ENCODE measurements at regions not wholly inside any gene's neighbourhood (a gene's known extent, or its start where the extent isn't known, plus 50 kb on each side); places are given as distances from the start of the nearest gene placed in this dataset.
"Not testable (repeated sequence)": the region's sequence is repeated elsewhere in the genome, so short reads cannot be mapped to it uniquely, and the experiment has no call there.

GRCh38 chr3:22843854-22844253 lies 359.3 kb upstream of the UBE2E2 start:
- WGBS, result 83% methylated on average over 3 of the region's 3 CpGs
- no peaks in the 10 kb centered on the region for H3K27me3 ChIP-seq (ENCODE audit: control insufficient read depth, insufficient read depth)
- no peaks in the 10 kb centered on the region for H3K4me1 ChIP-seq (ENCODE audit: control insufficient read depth, insufficient read depth, low read length)
- ATAC-seq (no peak), DNase-seq (no peak)
- H3K27ac ChIP-seq (ENCODE audit: low read length), result no peak overlapping the region
- no peak overlapping the region for H3K4me3 ChIP-seq (ENCODE audit: low read length)
- intact Hi-C loops (cut with DNase I), result no loop called here
- peaks cover 2% of the 10 kb centered on the region for H3K9me3 ChIP-seq (ENCODE audit: control insufficient read depth, low read length)

GRCh38 chr3:22846566-22846965 lies 356.6 kb upstream of the UBE2E2 start:
- H3K4me3 ChIP-seq (ENCODE audit: low read length), result no peak overlapping the region
- no peaks in the 10 kb centered on the region for H3K27me3 ChIP-seq (ENCODE audit: control insufficient read depth, insufficient read depth)
- intact Hi-C loops (cut with DNase I), result no loop called here
- no peak overlapping the region for H3K27ac ChIP-seq (ENCODE audit: low read length)
- no peaks in the 10 kb centered on the region for H3K9me3 ChIP-seq (ENCODE audit: control insufficient read depth, low read length)
- ATAC-seq (no peak), DNase-seq (no peak)
- H3K4me1 ChIP-seq (ENCODE audit: control insufficient read depth, insufficient read depth, low read length), result no peaks in the 10 kb centered on the region
- WGBS, result 91% methylated on average over 5 of the region's 5 CpGs

GRCh38 chr3:22849583-22849982 lies 353.5 kb upstream of the UBE2E2 start:
- H3K27me3 ChIP-seq (ENCODE audit: control insufficient read depth, insufficient read depth); ATAC-seq; DNase-seq; H3K4me1 ChIP-seq (ENCODE audit: control insufficient read depth, insufficient read depth, low read length); H3K27ac ChIP-seq (ENCODE audit: low read length); intact Hi-C loops (cut with DNase I); H3K4me3 ChIP-seq (ENCODE audit: low read length); H3K9me3 ChIP-seq (ENCODE audit: control insufficient read depth, low read length): not testable (repeated sequence)
- 93% methylated on average over 4 of the region's 6 CpGs for WGBS

- Histone ChIP-seq H3K4me3 (ENCODE audit: low read length) (no peak overlapping the region), H3K4me1 (ENCODE audit: control insufficient read depth, insufficient read depth, low read length) (no peaks in the 10 kb centered on the region), H3K27ac (ENCODE audit: low read length) (no peak overlapping the region), H3K9me3 (ENCODE audit: control insufficient read depth, low read length) (no peaks in the 10 kb centered on the region), H3K27me3 (ENCODE audit: control insufficient read depth, insufficient read depth) (no peaks in the 10 kb centered on the region)
- WGBS, result 79% methylated on average over 3 of the region's 3 CpGs
- ATAC-seq, result no peak
- intact Hi-C loops (cut with DNase I), result no loop called here
- DNase-seq, result no peak
These were observed 346.3 kb upstream of the UBE2E2 start for GRCh38 chr3:22856811-22857210.

- no peak for DNase-seq
- no peaks in the 10 kb centered on the region for H3K27me3 ChIP-seq (ENCODE audit: control insufficient read depth, insufficient read depth)
- H3K9me3 ChIP-seq (ENCODE audit: control insufficient read depth, low read length), result no peaks in the 10 kb centered on the region
- H3K4me3 ChIP-seq (ENCODE audit: low read length), result no peak overlapping the region
- ATAC-seq, result no peak
- H3K4me1 ChIP-seq (ENCODE audit: control insufficient read depth, insufficient read depth, low read length), result no peaks in the 10 kb centered on the region
- no peak overlapping the region for H3K27ac ChIP-seq (ENCODE audit: low read length)
- intact Hi-C loops (cut with DNase I), result no loop called here
- WGBS, result 53% methylated on average over 2 of the region's 2 CpGs
These were observed 344.6 kb upstream of the UBE2E2 start for GRCh38 chr3:22858486-22858885.

- DNase-seq (no peak), ATAC-seq (no peak)
- Histone ChIP-seq H3K27ac (ENCODE audit: low read length) (no peak overlapping the region), H3K4me1 (ENCODE audit: control insufficient read depth, insufficient read depth, low read length) (no peaks in the 10 kb centered on the region), H3K27me3 (ENCODE audit: control insufficient read depth, insufficient read depth) (no peaks in the 10 kb centered on the region), H3K9me3 (ENCODE audit: control insufficient read depth, low read length) (no peaks in the 10 kb centered on the region), H3K4me3 (ENCODE audit: low read length) (no peak overlapping the region)
- intact Hi-C loops (cut with DNase I), result no loop called here
These were observed 343.5 kb upstream of the UBE2E2 start for GRCh38 chr3:22859618-22860017.

GRCh38 chr3:22861426-22861825 lies 341.7 kb upstream of the UBE2E2 start:
- 86% methylated on average over 3 of the region's 3 CpGs for WGBS

GRCh38 chr3:22862111-22862510 lies 341.0 kb upstream of the UBE2E2 start:
- WGBS, result 92% methylated on average over 5 of the region's 5 CpGs
- H3K4me1 ChIP-seq (ENCODE audit: control insufficient read depth, insufficient read depth, low read length), result no peaks in the 10 kb centered on the region
- H3K4me3 ChIP-seq (ENCODE audit: low read length), result no peak overlapping the region
- no peaks in the 10 kb centered on the region for H3K27me3 ChIP-seq (ENCODE audit: control insufficient read depth, insufficient read depth)
- H3K9me3 ChIP-seq (ENCODE audit: control insufficient read depth, low read length), result no peaks in the 10 kb centered on the region
- no peak for ATAC-seq
- no peak overlapping the region for H3K27ac ChIP-seq (ENCODE audit: low read length)
- no peak for DNase-seq
- intact Hi-C loops (cut with DNase I), result no loop called here

More at GRCh38 chr3:22861426-22861825, 341.7 kb upstream of the UBE2E2 start:
- ATAC-seq (no peak), DNase-seq (no peak)
- Histone ChIP-seq H3K9me3 (ENCODE audit: control insufficient read depth, low read length) (no peaks in the 10 kb centered on the region), H3K4me3 (ENCODE audit: low read length) (no peak overlapping the region), H3K27me3 (ENCODE audit: control insufficient read depth, insufficient read depth) (no peaks in the 10 kb centered on the region), H3K4me1 (ENCODE audit: control insufficient read depth, insufficient read depth, low read length) (no peaks in the 10 kb centered on the region), H3K27ac (ENCODE audit: low read length) (no peak overlapping the region)
- intact Hi-C loops (cut with DNase I), result no loop called here

GRCh38 chr3:22882834-22883233 lies 320.3 kb upstream of the UBE2E2 start:
- H3K4me3 ChIP-seq (ENCODE audit: low read length); H3K9me3 ChIP-seq (ENCODE audit: control insufficient read depth, low read length); DNase-seq; intact Hi-C loops (cut with DNase I); H3K27me3 ChIP-seq (ENCODE audit: control insufficient read depth, insufficient read depth); H3K4me1 ChIP-seq (ENCODE audit: control insufficient read depth, insufficient read depth, low read length); H3K27ac ChIP-seq (ENCODE audit: low read length); ATAC-seq: not testable (repeated sequence)
- 92% methylated on average over 2 of the region's 2 CpGs for WGBS

GRCh38 chr3:22885039-22885438 lies 318.1 kb upstream of the UBE2E2 start:
- Histone ChIP-seq H3K4me1 (ENCODE audit: control insufficient read depth, insufficient read depth, low read length) (no peaks in the 10 kb centered on the region), H3K27ac (ENCODE audit: low read length) (no peak overlapping the region), H3K9me3 (ENCODE audit: control insufficient read depth, low read length) (no peaks in the 10 kb centered on the region), H3K4me3 (ENCODE audit: low read length) (no peak overlapping the region), H3K27me3 (ENCODE audit: control insufficient read depth, insufficient read depth) (no peaks in the 10 kb centered on the region)
- intact Hi-C loops (cut with DNase I), result no loop called here
- DNase-seq (no peak), ATAC-seq (no peak)

GRCh38 chr3:22885574-22886341 lies 317.4 kb upstream of the UBE2E2 start:
- 77% methylated on average over 6 of the region's 6 CpGs for WGBS
- Histone ChIP-seq H3K4me3 (ENCODE audit: low read length) (no peak overlapping the region), H3K9me3 (ENCODE audit: control insufficient read depth, low read length) (no peaks in the 10 kb centered on the region), H3K27ac (ENCODE audit: low read length) (no peak overlapping the region), H3K4me1 (ENCODE audit: control insufficient read depth, insufficient read depth, low read length) (no peaks in the 10 kb centered on the region), H3K27me3 (ENCODE audit: control insufficient read depth, insufficient read depth) (no peaks in the 10 kb centered on the region)
- intact Hi-C loops (cut with DNase I), result no loop called here
- DNase-seq (no peak), ATAC-seq (no peak)

Measured in right cardiac atrium (tissue), 5 donors.